ENCODE measurements at regions not wholly inside any gene's neighbourhood (a gene's known extent, or its start where the extent isn't known, plus 50 kb on each side); places are given as distances from the start of the nearest gene placed in this dataset.

- TF ChIP-seq EP300 (conservative IDR thresholded peaks at IDR 0.05; ENCODE audit: poor library complexity, severe bottlenecking), result no peak
- TF ChIP-seq CTCF (IDR thresholded peaks at IDR 0.05; ENCODE audit: poor library complexity, severe bottlenecking), result no peak
- no peak for TF ChIP-seq SMC3 (conservative IDR thresholded peaks at IDR 0.05; ENCODE audit: poor library complexity)
These were observed 960.3 kb downstream of the C4orf33 start for GRCh38 chr4:130056286-130056685.

All from neural cell (in vitro differentiated cells).